IPS DF 6.9 (cell line): ENCODE measurements at regions not wholly inside any gene's neighbourhood (a gene's known extent, or its start where the extent isn't known, plus 50 kb on each side); places are given as distances from the start of the nearest gene placed in this dataset.

Experiments
- DNase-seq: peaks from one replicate; pipeline ENCODE4 v3.0.0-alpha.2; 2013; ENCODE audit warnings: low read depth, low spot score
- H3K27ac ChIP-seq: one replicate; pipeline ENCODE4 v1.5.1; 2013; ENCODE audit warnings: low read length, control low read depth
- H3K27me3 ChIP-seq: 2 replicates; pipeline ENCODE4 v1.6.1; 2013; ENCODE audit warnings: mild to moderate bottlenecking, low read length; ENCODE audit not compliant: control insufficient read depth, insufficient read depth
- H3K36me3 ChIP-seq: 2 replicates; pipeline ENCODE4 v1.6.1; 2013; ENCODE audit warnings: low read length; ENCODE audit not compliant: control insufficient read depth, insufficient read depth
- H3K4me1 ChIP-seq: 2 replicates; pipeline ENCODE4 v1.6.1; 2013; ENCODE audit warnings: low read length; ENCODE audit not compliant: control insufficient read depth, insufficient read depth
- H3K4me3 ChIP-seq: 2 replicates; pipeline ENCODE4 v1.5.1; 2013; ENCODE audit warnings: mild to moderate bottlenecking, low read length
- H3K9me3 ChIP-seq: 2 replicates; pipeline ENCODE4 v1.6.1; 2013; ENCODE audit warnings: low read length, inconsistent platforms; ENCODE audit not compliant: control insufficient read depth, insufficient read depth
- WGBS: extraction: QIAGEN DNeasy Blood & Tissue Kit; methylation state at CpG from one replicate; pipeline ENCODE4 v1.1.7; 2013; ENCODE audit warnings: mixed read lengths, missing lambda C conversion rate; ENCODE audit not compliant: insufficient read length, insufficient coverage; 5-methylcytosine and 5-hydroxymethylcytosine counted together

- no CpG with 5 or more reads among the region's 3 CpGs for WGBS
- no peak overlapping the region for H3K4me3 ChIP-seq
Measured at GRCh38 chr15:39493424-39494067, 87.3 kb upstream of the THBS1 start.

DNA sequence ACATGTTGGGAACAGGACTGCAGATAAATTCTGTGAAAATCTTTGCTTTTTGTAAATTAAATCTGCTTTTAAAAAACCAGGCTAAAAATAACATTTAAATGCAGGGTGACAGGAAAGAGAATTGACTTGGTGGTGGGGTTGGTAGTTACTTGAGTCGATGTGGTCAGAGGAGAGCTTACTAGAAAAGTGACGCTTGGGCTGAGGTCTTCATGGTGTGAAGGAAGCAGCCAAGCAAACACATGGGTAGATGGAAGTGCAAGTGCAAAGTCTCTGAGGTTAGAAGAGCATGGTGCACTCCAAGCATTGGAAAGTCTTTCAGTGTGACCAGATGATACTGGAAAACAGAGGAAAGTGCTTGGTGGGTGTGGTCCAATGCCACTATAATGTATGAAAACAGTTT is 86.4 kb upstream of the THBS1 start:
- Histone ChIP-seq H3K27me3 (no peaks in the 10 kb centered on the region), H3K9me3 (no peaks in the 10 kb centered on the region), H3K4me1 (no peaks in the 10 kb centered on the region; the same call in 1 of the 2 replicates), H3K4me3 (no peak overlapping the region), H3K36me3 (no peaks in the 10 kb centered on the region), H3K27ac (no peak overlapping the region)
- no CpG with 5 or more reads among the region's 2 CpGs for WGBS
- DNase-seq = no peak

More at GRCh38 chr15:39493424-39494067, 87.3 kb upstream of the THBS1 start:
- Histone ChIP-seq H3K4me1 (no peaks in the 10 kb centered on the region; the same call in 1 of the 2 replicates), H3K9me3 (no peaks in the 10 kb centered on the region), H3K27ac (no peak overlapping the region), H3K36me3 (no peaks in the 10 kb centered on the region), H3K27me3 (no peaks in the 10 kb centered on the region)
- no peak for DNase-seq

- Histone ChIP-seq H3K9me3 (no peaks in the 10 kb centered on the region), H3K27me3 (no peaks in the 10 kb centered on the region), H3K4me3 (no peak overlapping the region), H3K36me3 (no peaks in the 10 kb centered on the region), H3K4me1 (no peaks in the 10 kb centered on the region; the same call in 1 of the 2 replicates), H3K27ac (no peak overlapping the region)
- no CpG with 5 or more reads among the region's 8 CpGs for WGBS
- no peak for DNase-seq
Measured at GRCh38 chr15:39495871-39496840, 84.7 kb upstream of the THBS1 start.

GRCh38 chr15:39497016-39497758 is 83.7 kb upstream of the THBS1 start:
- Histone ChIP-seq H3K4me3 (no peak overlapping the region), H3K27me3 (no peaks in the 10 kb centered on the region), H3K4me1 (no peaks in the 10 kb centered on the region; the same call in 1 of the 2 replicates), H3K9me3 (no peaks in the 10 kb centered on the region), H3K27ac (no peak overlapping the region), H3K36me3 (no peaks in the 10 kb centered on the region)
- no CpG with 5 or more reads among the region's 6 CpGs for WGBS
- DNase-seq = no peak

DNA sequence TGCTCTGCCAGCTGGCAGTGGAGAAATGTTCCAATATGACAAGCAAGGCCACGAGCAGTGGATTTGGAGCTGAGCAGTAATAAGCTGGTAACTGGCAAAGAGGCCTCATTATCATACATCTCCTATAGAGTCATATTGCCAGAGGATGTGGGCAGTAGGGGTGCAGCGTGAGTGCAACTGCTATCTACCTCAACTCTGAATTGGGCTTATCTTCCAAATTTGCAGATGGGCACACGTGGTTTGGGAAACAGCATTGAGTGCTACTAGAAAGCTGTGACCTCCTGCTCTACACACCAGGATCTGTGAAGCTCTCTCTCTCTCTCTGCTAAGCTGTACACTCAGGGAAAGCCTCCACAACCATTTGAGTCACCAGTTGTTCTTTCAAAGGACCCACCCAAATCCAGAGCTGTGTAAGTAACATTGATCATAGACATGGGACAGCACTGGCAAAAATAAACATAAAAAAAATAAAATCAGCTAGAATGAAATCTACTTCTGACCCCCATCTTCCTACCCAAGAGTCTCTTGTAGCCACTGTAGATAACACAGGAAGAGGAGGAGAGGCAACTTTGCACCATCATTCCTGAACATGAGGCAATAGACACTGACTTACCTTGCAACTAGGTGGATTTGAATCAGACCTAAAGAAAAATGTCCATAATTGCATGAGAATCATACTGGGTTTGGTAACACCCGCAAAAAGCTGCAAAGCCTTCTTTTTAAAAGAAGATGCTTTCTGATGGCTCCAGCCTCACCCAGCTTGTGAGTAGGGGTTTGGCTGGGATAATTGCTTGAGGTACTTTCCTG is 82.9 kb upstream of the THBS1 start:
- H3K4me3 ChIP-seq = no peak overlapping the region
- H3K27me3 ChIP-seq = no peaks in the 10 kb centered on the region

DNA sequence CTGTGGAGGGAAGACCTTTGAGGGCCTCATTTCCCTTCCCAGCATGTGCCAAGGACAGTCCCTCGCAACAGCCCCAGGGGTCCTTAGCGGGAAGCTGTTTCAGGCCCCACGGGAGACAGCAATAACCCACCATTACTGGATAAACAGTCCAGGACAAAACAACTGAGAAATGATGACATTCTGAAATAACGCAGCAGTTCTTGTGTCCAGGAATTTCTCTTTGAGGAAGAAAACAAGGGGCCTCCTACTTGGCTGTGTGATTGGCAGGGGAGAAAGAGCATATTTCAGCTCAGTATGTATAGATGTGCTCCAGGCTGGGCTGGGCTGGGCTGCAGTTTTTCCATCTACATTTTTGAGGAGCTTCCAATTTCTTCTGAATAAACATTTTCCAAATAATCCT is 82.2 kb upstream of the THBS1 start:
- no CpG with 5 or more reads among the region's 4 CpGs for WGBS
- no peaks in the 10 kb centered on the region for H3K9me3 ChIP-seq
- no peak overlapping the region for H3K27ac ChIP-seq
- no peaks in the 10 kb centered on the region for H3K36me3 ChIP-seq
- DNase-seq = no peak
- H3K27me3 ChIP-seq = no peaks in the 10 kb centered on the region
- H3K4me3 ChIP-seq = no peak overlapping the region
- H3K4me1 ChIP-seq = no peaks in the 10 kb centered on the region; the same call in 1 of the 2 replicates

More for the DNA sequence above, 82.9 kb upstream of the THBS1 start:
- DNase-seq = no peak
- no peaks in the 10 kb centered on the region for H3K36me3 ChIP-seq
- no peaks in the 10 kb centered on the region for H3K9me3 ChIP-seq
- H3K27ac ChIP-seq = no peak overlapping the region
- no peaks in the 10 kb centered on the region; the same call in 1 of the 2 replicates for H3K4me1 ChIP-seq
- WGBS = no CpG with 5 or more reads among the region's 4 CpGs

DNA sequence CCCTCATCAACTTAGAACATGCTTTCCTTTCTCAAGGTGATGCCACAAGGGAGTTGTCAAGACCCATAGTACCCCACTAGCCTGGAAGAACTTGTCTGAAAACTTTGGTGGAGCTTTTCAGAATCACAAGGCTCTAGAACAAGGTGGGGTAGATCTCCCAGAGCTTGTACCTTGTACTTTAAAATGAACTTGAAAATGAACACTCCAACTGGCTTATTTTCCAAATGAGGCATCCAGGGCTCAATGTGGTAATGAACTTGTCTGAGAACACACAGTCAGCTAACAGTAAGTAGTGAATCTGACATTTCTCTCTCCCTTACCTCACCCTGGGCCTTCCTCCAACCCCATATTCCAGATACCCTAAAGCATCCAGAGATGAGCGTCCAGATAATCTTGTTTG is 81.8 kb upstream of the THBS1 start:
- H3K9me3 ChIP-seq = no peaks in the 10 kb centered on the region
- no peaks in the 10 kb centered on the region for H3K36me3 ChIP-seq
- H3K27ac ChIP-seq = no peak overlapping the region
- no peaks in the 10 kb centered on the region; the same call in 1 of the 2 replicates for H3K4me1 ChIP-seq
- no peak for DNase-seq
- WGBS = no CpG with 5 or more reads among the region's 1 CpG
- H3K27me3 ChIP-seq = no peaks in the 10 kb centered on the region
- H3K4me3 ChIP-seq = no peak overlapping the region

DNA sequence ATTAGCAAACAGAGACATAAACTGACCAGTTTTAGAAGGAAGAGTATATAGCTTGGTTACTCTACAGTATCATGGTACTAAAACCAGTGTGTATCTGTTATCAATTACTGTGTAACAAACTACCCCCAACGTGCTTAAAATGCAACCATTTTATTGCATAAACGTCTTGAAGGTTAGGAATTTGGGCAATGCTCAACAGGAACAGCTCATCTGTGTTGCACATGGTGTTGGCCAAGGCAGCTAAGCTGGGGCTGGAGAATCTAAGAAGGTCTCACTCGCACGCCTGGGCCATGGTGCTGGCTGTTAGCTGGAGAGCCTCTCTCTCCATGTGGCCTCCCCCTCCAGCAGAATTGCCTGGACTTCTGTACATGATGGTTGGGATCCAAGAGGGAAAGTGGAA is 81.2 kb upstream of the THBS1 start:
- WGBS = no CpG with 5 or more reads among the region's 4 CpGs
- H3K27me3 ChIP-seq = no peaks in the 10 kb centered on the region
- no peaks in the 10 kb centered on the region for H3K36me3 ChIP-seq
- H3K4me3 ChIP-seq = no peak overlapping the region
- DNase-seq = no peak
- no peak overlapping the region for H3K27ac ChIP-seq
- no peaks in the 10 kb centered on the region for H3K9me3 ChIP-seq
- no peaks in the 10 kb centered on the region; the same call in 1 of the 2 replicates for H3K4me1 ChIP-seq

DNA sequence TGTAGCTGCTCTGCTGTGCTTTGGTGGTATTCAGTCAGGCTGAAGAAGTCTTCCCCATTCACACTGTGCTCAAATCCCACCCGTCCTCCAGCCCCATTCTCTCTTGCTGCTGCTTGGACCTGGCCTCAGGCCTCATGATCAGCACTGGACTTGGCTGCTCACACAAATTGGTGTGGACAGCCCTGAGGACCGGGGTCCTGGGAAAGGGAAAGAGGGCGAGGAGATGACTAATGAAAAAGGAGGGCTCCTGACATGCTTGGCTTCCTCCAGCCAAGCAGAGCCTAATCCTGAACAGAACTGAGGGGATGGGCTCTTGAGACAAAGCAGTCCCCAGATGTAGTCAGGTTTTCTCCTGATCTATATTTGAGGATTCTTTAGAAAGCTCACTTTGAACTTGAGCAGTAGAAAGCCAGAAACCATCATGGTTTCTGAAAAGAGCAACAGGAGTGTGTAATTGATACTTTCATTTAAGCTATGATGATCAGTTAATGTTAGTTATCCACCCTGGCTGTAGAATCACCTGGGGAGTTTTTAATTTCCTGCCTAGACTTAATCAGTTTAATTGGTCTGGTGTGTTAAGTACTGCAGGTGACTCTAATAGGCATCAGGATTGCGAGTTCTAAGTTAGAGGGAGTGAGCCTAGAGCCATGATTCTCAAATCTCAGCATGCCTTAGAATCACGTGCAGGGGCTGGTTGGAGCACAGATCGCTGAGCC is 79.4 kb upstream of the THBS1 start:
- Histone ChIP-seq H3K27me3 (no peaks in the 10 kb centered on the region), H3K9me3 (no peaks in the 10 kb centered on the region), H3K36me3 (no peaks in the 10 kb centered on the region), H3K4me3 (no peak overlapping the region), H3K4me1 (no peaks in the 10 kb centered on the region; the same call in 1 of the 2 replicates), H3K27ac (no peak overlapping the region)
- WGBS = no CpG with 5 or more reads among the region's 6 CpGs
- DNase-seq = no peak
